GM23338 (cell line): ENCODE measurements at regions not wholly inside any gene's neighbourhood (a gene's known extent, or its start where the extent isn't known, plus 50 kb on each side); places are given as distances from the start of the nearest gene placed in this dataset.

Experiments
- EZH2 ChIP-seq: fragments of 200-600 bp; sonication (generic); IDR thresholded peaks from one replicate; pipeline ENCODE4 v1.8.0; 2017; ENCODE audit warnings: antibody characterized with exemption, mild to moderate bottlenecking, low read depth; ENCODE audit not compliant: unreplicated experiment
- EZH2phosphoT487 ChIP-seq: fragments of 200-600 bp; sonication (generic); IDR thresholded peaks from one replicate; pipeline ENCODE4 v1.8.1; 2018; ENCODE audit warnings: antibody characterized with exemption; ENCODE audit not compliant: unreplicated experiment
- POLR2AphosphoS5 ChIP-seq: IDR thresholded peaks from 2 replicates; pipeline ENCODE4 v1.6.1; 2016; ENCODE audit warnings: antibody characterized with exemption, low read depth
- STAT1 ChIP-seq: IDR thresholded peaks from one replicate; pipeline ENCODE4 v1.6.1; 2016; ENCODE audit warnings: antibody characterized with exemption; ENCODE audit not compliant: unreplicated experiment
- TF ChIP-seq, protein P1 (sequence below), 2 experiments: fragments of 200-600 bp in 1 of 2; sonication (generic) in 1 of 2; conservative IDR thresholded peaks; 2 replicates each; pipeline versions ENCODE4 v1.5.1 to v1.6.1; 2016 to 2017; ENCODE audit warnings: antibody characterized with exemption in 2 of 2, low read depth in 2 of 2, mild to moderate bottlenecking in 2 of 2, moderate library complexity in 1 of 2
- TF ChIP-seq, protein P2 (sequence below): IDR thresholded peaks from one replicate; pipeline ENCODE4 v1.6.1; 2018; ENCODE audit warnings: antibody characterized with exemption; ENCODE audit not compliant: unreplicated experiment

DNA sequence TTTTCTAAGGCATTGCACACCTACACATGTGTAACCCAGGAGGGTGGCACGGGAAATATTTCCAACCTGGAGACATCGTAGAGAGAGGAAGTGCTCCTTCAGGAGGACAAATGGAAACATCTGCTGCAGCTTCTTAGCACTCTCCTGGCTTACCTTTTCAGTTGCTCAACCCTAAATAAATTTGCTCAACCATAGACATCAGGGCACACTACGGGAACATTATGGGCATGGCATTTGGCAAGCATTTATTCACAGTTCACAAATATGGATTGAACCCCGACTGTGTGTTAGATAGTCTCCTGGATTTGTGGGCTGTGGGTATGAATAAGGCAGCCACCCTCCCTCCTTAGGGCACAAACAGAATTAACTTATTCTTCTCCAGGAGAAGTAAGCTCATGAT lies 118.7 kb downstream of the SOX4 start:
- TF ChIP-seq, protein P1, sequence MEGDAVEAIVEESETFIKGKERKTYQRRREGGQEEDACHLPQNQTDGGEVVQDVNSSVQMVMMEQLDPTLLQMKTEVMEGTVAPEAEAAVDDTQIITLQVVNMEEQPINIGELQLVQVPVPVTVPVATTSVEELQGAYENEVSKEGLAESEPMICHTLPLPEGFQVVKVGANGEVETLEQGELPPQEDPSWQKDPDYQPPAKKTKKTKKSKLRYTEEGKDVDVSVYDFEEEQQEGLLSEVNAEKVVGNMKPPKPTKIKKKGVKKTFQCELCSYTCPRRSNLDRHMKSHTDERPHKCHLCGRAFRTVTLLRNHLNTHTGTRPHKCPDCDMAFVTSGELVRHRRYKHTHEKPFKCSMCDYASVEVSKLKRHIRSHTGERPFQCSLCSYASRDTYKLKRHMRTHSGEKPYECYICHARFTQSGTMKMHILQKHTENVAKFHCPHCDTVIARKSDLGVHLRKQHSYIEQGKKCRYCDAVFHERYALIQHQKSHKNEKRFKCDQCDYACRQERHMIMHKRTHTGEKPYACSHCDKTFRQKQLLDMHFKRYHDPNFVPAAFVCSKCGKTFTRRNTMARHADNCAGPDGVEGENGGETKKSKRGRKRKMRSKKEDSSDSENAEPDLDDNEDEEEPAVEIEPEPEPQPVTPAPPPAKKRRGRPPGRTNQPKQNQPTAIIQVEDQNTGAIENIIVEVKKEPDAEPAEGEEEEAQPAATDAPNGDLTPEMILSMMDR (conservative IDR thresholded peaks at IDR 0.05; ENCODE audit: low read depth in 2 of 2): no peak
- no peak for TF ChIP-seq EZH2phosphoT487
- TF ChIP-seq POLR2AphosphoS5: no peak
- TF ChIP-seq, protein P2, sequence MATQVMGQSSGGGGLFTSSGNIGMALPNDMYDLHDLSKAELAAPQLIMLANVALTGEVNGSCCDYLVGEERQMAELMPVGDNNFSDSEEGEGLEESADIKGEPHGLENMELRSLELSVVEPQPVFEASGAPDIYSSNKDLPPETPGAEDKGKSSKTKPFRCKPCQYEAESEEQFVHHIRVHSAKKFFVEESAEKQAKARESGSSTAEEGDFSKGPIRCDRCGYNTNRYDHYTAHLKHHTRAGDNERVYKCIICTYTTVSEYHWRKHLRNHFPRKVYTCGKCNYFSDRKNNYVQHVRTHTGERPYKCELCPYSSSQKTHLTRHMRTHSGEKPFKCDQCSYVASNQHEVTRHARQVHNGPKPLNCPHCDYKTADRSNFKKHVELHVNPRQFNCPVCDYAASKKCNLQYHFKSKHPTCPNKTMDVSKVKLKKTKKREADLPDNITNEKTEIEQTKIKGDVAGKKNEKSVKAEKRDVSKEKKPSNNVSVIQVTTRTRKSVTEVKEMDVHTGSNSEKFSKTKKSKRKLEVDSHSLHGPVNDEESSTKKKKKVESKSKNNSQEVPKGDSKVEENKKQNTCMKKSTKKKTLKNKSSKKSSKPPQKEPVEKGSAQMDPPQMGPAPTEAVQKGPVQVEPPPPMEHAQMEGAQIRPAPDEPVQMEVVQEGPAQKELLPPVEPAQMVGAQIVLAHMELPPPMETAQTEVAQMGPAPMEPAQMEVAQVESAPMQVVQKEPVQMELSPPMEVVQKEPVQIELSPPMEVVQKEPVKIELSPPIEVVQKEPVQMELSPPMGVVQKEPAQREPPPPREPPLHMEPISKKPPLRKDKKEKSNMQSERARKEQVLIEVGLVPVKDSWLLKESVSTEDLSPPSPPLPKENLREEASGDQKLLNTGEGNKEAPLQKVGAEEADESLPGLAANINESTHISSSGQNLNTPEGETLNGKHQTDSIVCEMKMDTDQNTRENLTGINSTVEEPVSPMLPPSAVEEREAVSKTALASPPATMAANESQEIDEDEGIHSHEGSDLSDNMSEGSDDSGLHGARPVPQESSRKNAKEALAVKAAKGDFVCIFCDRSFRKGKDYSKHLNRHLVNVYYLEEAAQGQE: no peak
- no peak for TF ChIP-seq EZH2
- TF ChIP-seq STAT1: no peak
